Stimulated activated CD4-positive, alpha-beta T cell treated with anti-CD3 and anti-CD28 coated beads, Interleukin-1b, Interleukin-23, amount 100 ng/mL, for 24 hours (primary cell): ENCODE measurements at regions not wholly inside any gene's neighbourhood (a gene's known extent, or its start where the extent isn't known, plus 50 kb on each side); places are given as distances from the start of the nearest gene placed in this dataset.

Source experiments
- DNase-seq, 4 experiments: peaks; one replicate each; pipeline ENCODE4 v3.0.0-alpha.2; 2020; ENCODE audit warnings: low read depth in 4 of 4, low spot score in 1 of 4

GRCh38 chr4:1512738-1513660 lies 106.8 kb upstream of the NKX1-1 start:
- peak in 3 of 4 experiments; percentile 31 to 35 (median 32) for DNase-seq

GRCh38 chr4:1512051-1512737 lies 106.0 kb upstream of the NKX1-1 start:
- DNase-seq: no peak

DNA sequence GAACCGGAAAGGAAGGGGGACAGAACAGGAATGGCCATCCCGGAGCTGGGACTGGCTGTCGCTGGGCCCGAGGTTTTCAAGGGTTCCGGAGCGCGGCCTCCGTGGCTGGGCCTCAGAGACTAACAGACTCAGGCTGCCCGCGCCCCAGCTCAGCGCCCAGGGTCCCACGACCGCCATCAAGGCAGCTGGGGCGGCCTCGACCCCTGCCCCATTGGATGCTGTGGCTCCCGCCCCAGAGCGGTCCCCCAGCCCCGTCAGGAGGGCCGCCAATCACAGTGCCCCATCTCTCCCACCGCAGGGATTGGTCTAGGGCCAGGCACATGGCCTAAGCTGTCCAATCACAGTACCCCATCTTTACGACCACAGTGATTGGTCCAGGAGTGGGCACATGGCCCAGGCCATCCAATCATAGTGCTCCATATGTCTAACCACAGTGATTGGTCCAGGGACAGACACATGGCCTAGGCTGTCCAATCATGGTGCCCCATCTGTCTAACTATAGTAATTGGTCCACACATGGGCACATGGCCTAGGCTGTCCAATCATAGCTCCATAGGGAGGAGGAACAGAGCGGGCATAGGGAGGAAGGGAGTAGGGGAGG lies 105.3 kb upstream of the NKX1-1 start:
- no peak for DNase-seq

DNA sequence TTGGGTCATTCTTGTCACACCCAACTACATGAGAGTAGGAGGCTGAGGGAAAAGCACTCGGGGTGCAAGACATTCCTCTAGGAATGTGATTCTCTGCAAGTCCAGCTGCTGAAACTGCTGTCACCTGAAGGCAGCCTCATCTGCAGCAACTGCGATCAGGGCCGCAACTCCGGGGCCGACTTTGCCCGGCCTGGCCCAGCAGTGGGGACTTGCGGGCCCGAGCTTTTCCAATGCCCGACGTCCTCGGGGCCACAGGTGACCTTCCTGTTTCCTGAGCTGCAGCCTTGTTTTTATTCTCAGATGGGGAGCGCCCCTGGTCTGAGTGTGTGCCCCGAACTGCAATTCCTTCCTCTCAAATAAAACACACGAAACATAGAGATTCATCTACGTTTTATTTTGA lies 104.7 kb upstream of the NKX1-1 start:
- no peak for DNase-seq

DNA sequence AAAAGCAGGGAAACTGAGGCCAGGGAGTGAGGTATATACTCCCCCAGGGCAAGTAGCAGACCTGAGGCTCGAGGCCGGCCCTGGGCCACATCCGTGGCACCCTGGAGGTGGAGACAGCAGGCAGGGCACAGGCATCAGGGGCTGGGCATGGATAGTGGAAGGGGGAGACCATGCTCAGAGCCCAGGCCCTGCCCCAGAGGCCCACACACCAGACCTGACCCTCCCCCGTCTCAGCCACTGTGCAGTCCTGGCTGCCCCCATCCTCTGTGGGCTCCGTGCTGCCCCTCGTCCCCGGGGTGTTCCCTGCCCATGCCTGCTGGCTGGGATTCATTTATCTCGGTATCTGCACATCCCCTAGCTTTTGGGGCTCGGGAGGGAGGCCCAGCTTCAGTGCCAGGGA lies 103.1 kb upstream of the NKX1-1 start:
- DNase-seq: no peak

DNA sequence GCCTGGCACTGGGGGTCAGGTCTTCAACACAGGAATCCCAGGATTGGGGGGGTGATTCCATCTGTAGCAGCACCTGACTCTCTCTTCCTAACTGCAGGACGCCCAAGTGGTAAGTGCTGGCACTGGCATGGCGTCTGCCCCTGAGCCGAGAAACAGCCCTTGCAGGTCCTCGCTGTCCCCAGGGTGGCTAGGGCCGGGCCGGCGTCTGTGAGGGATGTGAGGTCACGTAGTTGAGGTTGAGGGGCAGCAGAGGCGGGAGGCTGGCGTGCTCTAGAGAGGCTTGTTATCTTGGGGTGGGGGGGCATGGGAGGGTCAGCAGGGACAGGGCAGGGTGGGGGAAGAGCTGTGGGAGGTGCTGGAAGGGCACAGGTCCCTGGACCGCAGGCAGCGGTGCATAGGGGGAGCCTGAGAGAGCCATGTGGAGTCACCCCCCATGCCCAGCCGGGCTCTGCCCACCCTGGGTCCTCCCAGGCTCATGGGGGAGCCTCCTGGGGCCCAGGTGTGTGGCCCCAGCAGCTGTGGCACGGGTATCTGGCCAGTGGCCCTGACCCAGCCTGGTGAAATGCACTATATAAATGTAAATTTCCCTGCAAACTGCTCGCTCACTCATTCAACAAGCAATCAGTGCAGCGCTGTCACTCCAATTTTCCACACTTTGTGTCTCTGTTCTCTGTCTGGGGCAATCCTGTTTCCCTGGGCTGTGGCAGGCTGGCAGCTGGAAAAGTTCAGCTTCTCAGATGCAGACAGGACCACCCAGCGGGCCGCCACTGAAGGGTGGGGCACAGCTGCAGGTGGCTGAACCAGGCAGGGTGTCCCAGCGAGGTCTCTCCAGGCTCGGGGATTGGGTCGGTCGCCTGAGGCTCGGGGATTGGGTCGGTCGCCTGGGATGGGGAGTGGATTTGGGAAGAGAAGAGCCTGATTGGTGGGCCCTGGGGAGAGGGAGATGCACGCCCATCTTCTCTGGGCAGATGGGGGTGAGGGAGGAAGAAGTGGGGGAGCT lies 102.2 kb upstream of the NKX1-1 start:
- no peak for DNase-seq

DNA sequence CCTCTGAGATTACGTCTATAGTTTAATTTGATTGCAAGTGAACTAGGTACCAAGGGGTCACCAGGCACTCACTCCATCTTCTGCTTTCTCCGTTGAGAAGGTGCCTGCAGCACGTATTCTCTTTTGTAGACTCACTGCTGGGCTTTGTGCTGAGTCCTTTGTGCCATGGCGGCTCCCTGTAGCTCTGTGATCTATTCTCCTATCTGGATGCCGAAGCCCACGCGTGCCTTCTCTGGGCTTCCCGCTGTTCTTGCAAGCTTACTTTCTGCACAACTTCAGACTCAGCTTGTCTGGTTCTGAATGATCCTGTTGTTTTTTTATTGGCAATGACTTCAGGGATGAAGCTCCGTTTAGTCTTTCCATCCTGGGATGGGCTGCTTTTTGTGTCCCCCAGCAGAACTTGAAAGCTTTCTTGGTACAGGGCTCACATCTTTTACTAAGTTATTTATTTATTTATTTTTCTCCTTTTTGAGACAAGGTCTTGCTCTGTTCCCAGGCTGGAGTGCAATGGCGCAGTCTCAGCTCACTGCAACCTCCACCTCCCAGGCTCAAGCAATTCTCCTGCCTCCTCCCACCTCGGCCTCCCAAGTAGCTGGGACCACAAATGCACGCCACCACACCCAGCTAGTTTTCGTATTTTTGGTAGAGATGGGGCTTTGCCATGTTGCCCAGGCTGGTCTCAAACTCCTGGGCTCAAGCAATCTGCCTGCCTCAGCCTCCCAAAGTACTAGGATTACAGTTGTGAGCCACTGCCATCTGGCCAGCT lies 100.9 kb upstream of the NKX1-1 start:
- DNase-seq: no peak

DNA sequence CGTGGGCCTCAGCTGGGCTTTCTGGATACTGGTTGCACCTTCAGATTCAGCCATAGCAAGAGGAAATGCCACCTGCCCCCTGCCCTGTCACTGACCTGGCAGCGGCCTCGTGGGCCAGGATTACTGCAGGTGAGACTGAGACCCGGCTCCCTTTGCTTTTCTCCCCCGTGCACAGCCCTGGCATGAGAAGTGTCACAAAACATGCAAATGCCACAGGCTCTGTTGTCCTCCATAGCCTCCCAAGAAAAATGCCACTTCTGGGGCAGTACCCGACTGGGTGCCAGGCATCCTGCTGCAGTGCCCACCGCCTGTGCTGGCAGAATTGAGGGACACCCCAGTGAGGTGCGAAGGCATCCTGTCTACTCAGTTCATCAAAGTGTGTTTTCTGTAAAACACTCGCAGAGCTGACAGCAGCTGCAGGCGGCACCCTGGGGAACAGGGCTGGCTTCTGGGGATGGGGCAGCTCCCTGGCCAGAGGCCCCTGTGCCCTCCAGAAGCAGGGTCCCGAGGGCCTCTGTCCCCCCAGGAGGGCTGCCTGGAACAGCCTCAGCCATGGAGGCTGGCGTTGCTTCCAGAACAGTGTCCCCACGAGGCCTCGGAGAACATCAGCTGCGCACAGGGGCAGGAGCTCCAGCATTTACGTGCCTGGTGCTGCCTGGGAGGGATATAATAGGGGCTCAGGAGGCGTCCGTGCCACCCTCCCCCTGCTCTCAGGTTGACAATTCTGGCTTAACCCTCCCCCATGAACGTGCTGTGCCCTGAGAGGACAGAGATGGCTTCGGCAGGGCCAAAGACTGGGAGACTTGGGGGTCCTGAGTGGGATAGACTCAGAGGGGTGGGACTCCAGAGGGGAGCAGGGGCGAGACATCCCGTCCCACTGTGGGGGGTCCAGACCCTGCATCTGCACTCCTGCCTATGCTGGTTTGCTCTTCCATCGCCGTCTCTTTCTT lies 99.5 kb upstream of the NKX1-1 start:
- DNase-seq: no peak

GRCh38 chr4:1504595-1505500 lies 98.6 kb upstream of the NKX1-1 start:
- no peak for DNase-seq

DNA sequence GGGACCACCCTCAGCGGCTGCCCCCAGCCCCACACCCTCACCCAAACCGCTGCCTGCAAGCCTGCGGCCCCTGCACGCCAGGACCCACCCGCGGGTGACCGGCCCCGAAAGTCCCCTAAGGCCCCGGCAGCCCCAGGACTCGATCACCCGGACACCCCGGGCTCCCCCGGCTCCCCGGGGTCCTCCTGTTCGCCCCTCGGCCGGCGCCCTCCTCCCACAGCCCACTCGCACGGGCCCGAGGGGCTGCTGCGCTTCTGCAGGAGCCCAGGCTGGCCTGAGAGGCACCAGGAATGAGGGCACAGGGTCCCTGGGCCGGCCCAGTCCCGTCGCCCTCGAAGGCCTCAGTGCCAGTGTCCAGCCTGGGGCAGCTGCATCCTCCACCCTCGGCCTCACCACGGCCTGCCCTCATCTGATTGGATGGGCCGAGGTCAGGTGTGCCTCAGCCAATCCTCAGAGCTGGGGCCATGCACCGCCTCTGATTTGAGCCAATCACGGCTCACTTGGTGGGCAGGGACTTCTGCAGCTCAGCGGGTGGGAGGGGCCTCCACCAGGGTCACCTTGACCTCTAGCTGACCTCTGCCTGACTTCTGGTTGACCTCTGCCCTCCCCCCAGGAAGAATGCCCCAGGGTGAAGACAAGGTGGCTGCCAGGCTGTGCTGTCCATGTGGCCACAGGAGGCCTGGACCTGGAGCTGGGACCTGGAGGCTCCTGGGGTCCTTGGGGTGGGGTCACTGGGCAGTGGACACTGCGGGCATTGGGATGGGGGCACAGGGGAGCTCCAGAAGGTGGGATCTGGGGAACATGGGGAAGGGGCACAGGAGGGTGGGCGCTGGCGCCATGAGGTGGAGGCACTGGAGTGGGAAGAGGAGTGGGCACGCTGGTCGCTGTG lies 97.6 kb upstream of the NKX1-1 start:
- no peak for DNase-seq

GRCh38 chr4:1502976-1503375 lies 96.7 kb upstream of the NKX1-1 start:
- no peak for DNase-seq

- no peak for DNase-seq
Observed at GRCh38 chr4:1502501-1502886, 96.3 kb upstream of the NKX1-1 start.

DNA sequence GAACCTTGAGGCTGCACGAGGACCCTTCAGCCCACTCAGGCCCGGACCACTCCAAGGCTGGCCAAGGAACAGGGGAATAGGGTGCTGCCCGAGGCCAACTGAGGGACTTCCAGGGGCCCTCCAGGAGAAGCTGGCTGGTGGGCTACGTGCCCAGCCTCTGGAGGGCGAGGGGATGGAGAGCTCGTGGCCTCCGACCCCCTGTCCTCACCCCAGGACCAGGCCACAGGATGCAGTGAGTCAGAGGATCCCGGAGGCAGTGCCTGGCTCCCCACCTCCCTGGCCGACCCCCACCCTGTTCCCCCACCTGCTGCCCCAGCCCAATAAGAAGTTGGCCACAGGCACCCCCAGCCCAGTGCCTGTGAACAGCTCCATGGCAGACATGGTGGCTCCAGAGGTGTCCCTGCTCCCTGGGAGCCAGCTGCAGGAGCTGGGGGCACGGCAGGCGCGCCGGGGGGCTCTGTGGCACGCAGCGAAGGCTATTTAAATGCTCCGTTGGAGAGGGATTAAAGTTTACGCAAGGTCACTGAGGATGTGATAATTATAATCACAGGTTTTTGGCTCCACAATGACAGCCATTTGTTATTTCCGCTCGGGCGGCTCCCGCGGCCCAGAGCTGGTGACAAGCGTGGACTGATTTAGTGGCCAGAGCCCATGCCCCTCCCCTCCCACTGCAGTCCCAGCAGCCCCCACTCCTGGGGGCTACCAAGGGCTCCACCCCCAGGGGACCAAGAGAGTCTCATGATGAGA lies 95.7 kb upstream of the NKX1-1 start:
- no peak for DNase-seq

DNA sequence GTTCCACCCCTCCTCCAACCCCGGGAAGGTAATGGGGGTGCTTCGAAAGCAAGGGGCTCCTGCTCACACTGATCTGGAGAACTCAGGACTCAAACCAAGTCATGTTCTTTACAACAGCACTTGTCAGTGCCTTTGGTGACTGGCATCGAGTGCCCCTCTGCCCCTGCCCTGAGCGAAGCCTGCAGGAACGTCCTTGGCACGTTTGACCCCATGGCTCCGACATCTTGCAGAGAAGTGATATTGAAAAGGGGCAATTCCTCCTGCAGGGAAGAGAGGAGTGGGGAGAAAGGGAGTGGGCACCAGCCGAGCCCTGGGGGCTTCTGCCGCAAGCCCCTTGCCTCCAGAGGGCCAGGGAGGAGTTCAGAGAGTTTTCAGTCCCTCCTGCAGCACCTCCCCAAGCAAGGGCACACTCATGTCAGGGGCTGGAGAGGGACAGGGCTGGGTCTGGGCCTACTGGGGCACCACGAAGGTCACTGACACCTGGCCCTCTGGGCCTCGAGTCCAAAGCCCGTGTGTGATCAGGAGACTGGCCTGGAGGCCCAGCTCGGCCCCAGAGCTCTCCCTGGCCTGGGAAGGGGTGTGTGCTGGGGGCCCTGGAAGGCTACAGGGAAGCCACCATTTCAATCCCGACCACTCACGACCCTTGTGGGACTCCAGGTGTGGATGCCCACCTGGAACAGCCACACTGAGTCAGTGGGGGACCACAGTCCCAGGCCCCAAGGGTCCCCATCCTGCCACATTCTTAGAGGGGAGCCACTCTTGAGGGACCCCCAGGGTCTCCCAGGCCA lies 94.9 kb upstream of the NKX1-1 start:
- no peak for DNase-seq

- DNase-seq: no peak
Observed at GRCh38 chr4:1500231-1500965, 94.2 kb upstream of the NKX1-1 start.
